Left hindlimb (tissue), 1 donor: ENCODE measurements at regions not wholly inside any gene's neighbourhood (a gene's known extent, or its start where the extent isn't known, plus 50 kb on each side); places are given as distances from the start of the nearest gene placed in this dataset.

Experiments used
- DNase-seq: peaks from one replicate; pipeline ENCODE4 v3.0.0-alpha.2; 2018

- DNase-seq: peak; percentile 60
Observed at GRCh38 chr9:3732077-3733038, 206.6 kb upstream of the RFX3 start.

- DNase-seq: no peak
Observed at GRCh38 chr9:3730511-3730922, 204.7 kb upstream of the RFX3 start.

GRCh38 chr9:3721096-3721495, 195.3 kb upstream of the RFX3 start:
- DNase-seq: no peak

GRCh38 chr9:3719286-3719685, 193.5 kb upstream of the RFX3 start:
- no peak for DNase-seq

- DNase-seq: no peak
Observed at GRCh38 chr9:3716415-3716814, 190.6 kb upstream of the RFX3 start.

GRCh38 chr9:3708751-3709150, 182.9 kb upstream of the RFX3 start:
- no peak for DNase-seq

GRCh38 chr9:3704890-3705289, 179.1 kb upstream of the RFX3 start:
- DNase-seq: no peak

GRCh38 chr9:3700772-3701171, 175.0 kb upstream of the RFX3 start:
- DNase-seq: no peak

- DNase-seq: no peak
Observed at GRCh38 chr9:3699883-3700282, 174.1 kb upstream of the RFX3 start.

GRCh38 chr9:3698531-3698930, 172.7 kb upstream of the RFX3 start:
- DNase-seq: no peak

GRCh38 chr9:3698076-3698475, 172.3 kb upstream of the RFX3 start:
- DNase-seq: no peak

- no peak for DNase-seq
Observed at GRCh38 chr9:3696368-3696767, 170.6 kb upstream of the RFX3 start.

- DNase-seq: no peak
Observed at GRCh38 chr9:3692606-3693005, 166.8 kb upstream of the RFX3 start.

GRCh38 chr9:3689555-3689954, 163.8 kb upstream of the RFX3 start:
- no peak for DNase-seq

- no peak for DNase-seq
Observed at GRCh38 chr9:3687145-3687544, 161.3 kb upstream of the RFX3 start.

GRCh38 chr9:3682186-3682585, 156.4 kb upstream of the RFX3 start:
- DNase-seq: no peak

- DNase-seq: no peak
Observed at GRCh38 chr9:3677541-3677940, 151.7 kb upstream of the RFX3 start.

- no peak for DNase-seq
Observed at GRCh38 chr9:3676766-3677165, 151.0 kb upstream of the RFX3 start.

GRCh38 chr9:3675946-3676345, 150.1 kb upstream of the RFX3 start:
- DNase-seq: no peak

GRCh38 chr9:3674561-3674960, 148.8 kb upstream of the RFX3 start:
- no peak for DNase-seq

GRCh38 chr9:3672399-3672798, 146.6 kb upstream of the RFX3 start:
- no peak for DNase-seq

- DNase-seq: no peak
Observed at GRCh38 chr9:3664044-3664443, 138.2 kb upstream of the RFX3 start.

- DNase-seq: no peak
Observed at GRCh38 chr9:3662671-3663070, 136.9 kb upstream of the RFX3 start.

GRCh38 chr9:3660936-3661335, 135.1 kb upstream of the RFX3 start:
- no peak for DNase-seq

- DNase-seq: no peak
Observed at GRCh38 chr9:3659647-3660046, 133.8 kb upstream of the RFX3 start.
